ENCODE measurements at regions not wholly inside any gene's neighbourhood (a gene's known extent, or its start where the extent isn't known, plus 50 kb on each side); places are given as distances from the start of the nearest gene placed in this dataset.

DNA sequence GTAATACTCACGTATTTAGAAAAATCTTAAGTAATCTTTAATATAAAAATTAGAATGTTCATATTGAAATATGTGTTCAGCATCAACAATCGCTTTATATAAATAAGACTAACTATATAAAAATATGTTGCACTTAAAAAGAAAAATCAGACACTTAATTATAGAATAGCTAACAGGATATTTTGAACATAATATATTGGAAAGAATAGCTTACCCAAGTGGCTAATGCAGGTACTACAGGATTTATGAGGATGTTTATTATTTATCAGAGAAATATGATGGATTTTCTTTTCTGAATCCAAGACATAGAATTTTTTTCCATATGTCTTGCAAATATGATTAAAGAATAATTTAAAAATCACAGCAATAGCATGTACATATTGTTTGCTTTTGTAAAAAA is 567.9 kb upstream of the GBE1 start:
- 61 to 91% (median 73%) methylated on average over 2 of the region's 2 CpGs for WGBS, 4 donors
- Histone ChIP-seq H3K36me3 (replicated peaks in 1 of 2) (no peaks in the 10 kb centered on the region), H3K4me1 (replicated peaks in 1 of 2) (no peaks in the 10 kb centered on the region), H3K9me3 (replicated peaks in 1 of 3) (no peaks in the 10 kb centered on the region), H3K27ac (no peak overlapping the region), H3K4me3 (no peak overlapping the region), H3K27me3 (no peaks in the 10 kb centered on the region)
- DNase-seq, result no peak
- TF ChIP-seq POLR2A (IDR thresholded peaks at IDR 0.05) (no peak), CTCF (IDR thresholded peaks at IDR 0.05) (peak; percentile 7 to 53 (median 34))
- intact Hi-C loops (cut with DNase I), result no loop called here

- H3K27me3 ChIP-seq, result no peaks in the 10 kb centered on the region
- H3K27ac ChIP-seq, result no peak overlapping the region
- H3K4me1 ChIP-seq (replicated peaks in 1 of 2), result no peaks in the 10 kb centered on the region
- DNase-seq, result no peak
- WGBS, 4 donors, result 79 to 95% (median 85%) methylated on average over 1 of the region's 1 CpG
- intact Hi-C loops (cut with DNase I), result no loop called here
- H3K4me3 ChIP-seq, result no peak overlapping the region
- H3K9me3 ChIP-seq (replicated peaks in 1 of 3), result peaks cover 0 to 4% (median 0%) of the 10 kb centered on the region in 3 donors
- H3K36me3 ChIP-seq (replicated peaks in 1 of 2), result no peaks in the 10 kb centered on the region
- TF ChIP-seq CTCF (IDR thresholded peaks at IDR 0.05) (no peak), POLR2A (IDR thresholded peaks at IDR 0.05) (no peak)
Observed at GRCh38 chr3:82311901-82312300, 550.5 kb upstream of the GBE1 start.

DNA sequence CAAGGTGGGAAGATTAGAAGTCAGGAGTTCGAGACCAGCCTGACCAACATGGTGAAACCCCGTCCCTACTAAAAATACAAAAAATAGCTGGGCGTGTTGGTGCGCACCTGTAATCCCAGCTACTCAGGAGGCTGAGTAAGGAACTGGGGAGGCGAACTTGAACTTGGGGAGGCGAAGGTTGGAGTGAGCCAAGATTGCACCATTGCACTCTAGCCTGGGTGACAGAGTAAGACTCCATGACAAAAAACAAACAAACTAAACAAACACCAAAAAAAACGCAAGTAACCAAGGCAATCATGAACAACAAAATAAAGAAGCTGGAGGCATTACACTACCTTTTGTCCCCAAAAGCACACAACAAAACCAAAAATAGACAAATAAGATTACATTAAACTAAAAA is 547.3 kb upstream of the GBE1 start:
- H3K27ac ChIP-seq, result no peak overlapping the region
- no peaks in the 10 kb centered on the region for H3K4me1 ChIP-seq (replicated peaks in 1 of 2)
- DNase-seq, result no peak
- H3K9me3 ChIP-seq (replicated peaks in 1 of 3), result no peaks in the 10 kb centered on the region
- 84 to 90% (median 86%) methylated on average over 7 of the region's 7 CpGs for WGBS, 4 donors
- TF ChIP-seq CTCF (IDR thresholded peaks at IDR 0.05) (no peak), POLR2A (IDR thresholded peaks at IDR 0.05) (no peak)
- intact Hi-C loops (cut with DNase I), result no loop called here
- no peaks in the 10 kb centered on the region for H3K36me3 ChIP-seq (replicated peaks in 1 of 2)
- H3K4me3 ChIP-seq, result no peak overlapping the region
- no peaks in the 10 kb centered on the region for H3K27me3 ChIP-seq

- H3K4me3 ChIP-seq, result no peak overlapping the region
- WGBS, 4 donors, result 74 to 91% (median 80%) methylated on average over 1 of the region's 1 CpG
- no peak overlapping the region for H3K27ac ChIP-seq
- H3K4me1 ChIP-seq (replicated peaks in 1 of 2), result no peaks in the 10 kb centered on the region
- no peak for DNase-seq
- no peaks in the 10 kb centered on the region for H3K36me3 ChIP-seq (replicated peaks in 1 of 2)
- TF ChIP-seq POLR2A (IDR thresholded peaks at IDR 0.05) (no peak), CTCF (IDR thresholded peaks at IDR 0.05) (no peak)
- intact Hi-C loops (cut with DNase I), result no loop called here
- H3K27me3 ChIP-seq, result no peaks in the 10 kb centered on the region
- H3K9me3 ChIP-seq (replicated peaks in 1 of 3), result no peaks in the 10 kb centered on the region
Observed at GRCh38 chr3:82306189-82306588, 544.7 kb upstream of the GBE1 start.
